GM18867 (cell line): ENCODE measurements at regions not wholly inside any gene's neighbourhood (a gene's known extent, or its start where the extent isn't known, plus 50 kb on each side); places are given as distances from the start of the nearest gene placed in this dataset.

Experiments used
- ATAC-seq: cut with Tn5 transposase; IDR thresholded peaks from one replicate; pipeline ENCODE4 v1.9.1; 2021; ENCODE audit warnings: mild to moderate bottlenecking, moderate library complexity; ENCODE audit not compliant: unreplicated experiment

GRCh38 chr6:40011844-40012243, 77.6 kb upstream of the MOCS1 start:
- ATAC-seq, result no peak

DNA sequence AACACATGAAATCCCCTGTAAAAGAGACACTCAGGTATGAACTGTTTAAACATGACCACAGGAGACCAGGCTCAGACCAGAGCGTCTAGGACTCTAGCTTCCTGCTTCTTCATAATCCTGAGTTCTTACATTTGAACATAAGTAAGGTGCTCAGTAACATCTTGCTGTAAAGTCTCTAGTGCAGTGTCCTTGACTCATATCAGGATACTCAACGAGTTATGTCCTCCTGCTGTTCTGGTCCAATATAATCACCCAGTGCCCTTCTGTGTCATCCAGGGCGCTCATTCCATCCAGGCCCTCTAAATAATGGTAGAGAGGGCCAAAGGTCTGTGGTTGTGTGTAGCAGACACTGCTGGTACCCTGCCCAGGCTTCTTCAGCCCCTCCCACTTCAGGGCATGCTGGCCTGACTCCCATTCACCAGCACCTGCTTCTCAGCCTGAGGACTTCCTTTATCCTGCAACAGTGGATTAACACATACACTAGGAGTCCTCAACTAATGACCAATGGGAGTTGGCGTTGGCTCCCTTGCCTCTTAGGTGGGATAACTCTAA, 66.8 kb upstream of the MOCS1 start:
- no peak for ATAC-seq

- ATAC-seq, result no peak
These were observed 65.0 kb upstream of the MOCS1 start for GRCh38 chr6:39999006-39999867.

- ATAC-seq, result no peak
These were observed 63.9 kb upstream of the MOCS1 start for GRCh38 chr6:39998126-39998525.

- ATAC-seq, result no peak
These were observed 62.9 kb upstream of the MOCS1 start for GRCh38 chr6:39997101-39997635.

GRCh38 chr6:39995633-39996032, 61.4 kb upstream of the MOCS1 start:
- no peak for ATAC-seq

GRCh38 chr6:39992861-39993622, 58.8 kb upstream of the MOCS1 start:
- ATAC-seq, result no peak
